DOHH2 (cell line): ENCODE measurements at regions not wholly inside any gene's neighbourhood (a gene's known extent, or its start where the extent isn't known, plus 50 kb on each side); places are given as distances from the start of the nearest gene placed in this dataset.

Source experiments
- CTCF ChIP-seq: fragments of 200-600 bp; sonication (generic); IDR thresholded peaks from one replicate; pipeline ENCODE4 v1.5.1; 2014; ENCODE audit warnings: antibody characterized with exemption, mild to moderate bottlenecking, low read depth, low read length; ENCODE audit not compliant: poor library complexity, severe bottlenecking
- EZH2phosphoT487 ChIP-seq: fragments of 200-600 bp; sonication (generic); IDR thresholded peaks from 2 replicates; pipeline ENCODE4 v1.6.1; 2017; ENCODE audit warnings: borderline replicate concordance, mild to moderate bottlenecking, antibody characterized with exemption, low read length, moderate library complexity, mixed read lengths

- TF ChIP-seq CTCF (no peak), EZH2phosphoT487 (no peak)
These were observed 271.2 kb downstream of the ADRA2A start for GRCh38 chr10:111348076-111348475.
